H9 (cell line): ENCODE measurements at regions not wholly inside any gene's neighbourhood (a gene's known extent, or its start where the extent isn't known, plus 50 kb on each side); places are given as distances from the start of the nearest gene placed in this dataset.

Experiments
- DNase-seq: peaks from one replicate; pipeline ENCODE4 v3.0.0-alpha.2; 2017
- H2AFZ ChIP-seq: one replicate; pipeline ENCODE4 v1.6.1; 2013; ENCODE audit warnings: mild to moderate bottlenecking, low read length, control low read depth, moderate library complexity
- H2AK5ac ChIP-seq: 2 replicates; pipeline ENCODE4 v1.6.1; 2013; ENCODE audit warnings: low read length, control low read depth, mixed read lengths; ENCODE audit not compliant: insufficient read length
- H2BK120ac ChIP-seq: one replicate; pipeline ENCODE4 v1.6.1; 2013; ENCODE audit warnings: low read depth, mild to moderate bottlenecking, low read length, control low read depth, inconsistent platforms; ENCODE audit not compliant: poor library complexity, severe bottlenecking
- H2BK12ac ChIP-seq: 2 replicates; pipeline ENCODE4 v1.6.1; 2013; ENCODE audit warnings: low read length, control low read depth, mixed read lengths, low read depth; ENCODE audit not compliant: insufficient read length
- H2BK15ac ChIP-seq: 2 replicates; pipeline ENCODE4 v1.6.1; 2013; ENCODE audit warnings: low read depth, low read length, control low read depth
- H2BK20ac ChIP-seq: one replicate; pipeline ENCODE4 v1.6.1; 2013; ENCODE audit warnings: low read depth, mild to moderate bottlenecking, low read length, control low read depth, inconsistent platforms; ENCODE audit not compliant: poor library complexity, severe bottlenecking
- H2BK5ac ChIP-seq: 2 replicates; pipeline ENCODE4 v1.6.1; 2013; ENCODE audit warnings: low read length, control low read depth, mixed read lengths; ENCODE audit not compliant: insufficient read length
- H3K14ac ChIP-seq: 2 replicates; pipeline ENCODE4 v1.6.1; 2013; ENCODE audit warnings: low read length, control low read depth; ENCODE audit not compliant: insufficient read depth
- H3K18ac ChIP-seq: 2 replicates; pipeline ENCODE4 v1.6.1; 2013; ENCODE audit warnings: low read depth, mild to moderate bottlenecking, mixed read lengths, low read length, control low read depth; ENCODE audit not compliant: insufficient read length
- H3K23ac ChIP-seq: 2 replicates; pipeline ENCODE4 v1.6.1; 2013; ENCODE audit warnings: low read length, control low read depth, mixed read lengths, low read depth; ENCODE audit not compliant: insufficient read length
- H3K23me2 ChIP-seq: 2 replicates; pipeline ENCODE4 v1.6.1; 2013; ENCODE audit warnings: low read depth, mild to moderate bottlenecking, mixed read lengths, low read length, control low read depth; ENCODE audit not compliant: insufficient read length, poor library complexity, severe bottlenecking
- H3K27ac ChIP-seq: 2 replicates; pipeline ENCODE4 v1.5.1; 2013; ENCODE audit warnings: low read length, control low read depth, mixed read lengths, low read depth; ENCODE audit not compliant: insufficient read length
- H3K27me3 ChIP-seq: 2 replicates; pipeline ENCODE4 v1.6.1; 2013; ENCODE audit warnings: low read length, control low read depth, inconsistent platforms; ENCODE audit not compliant: insufficient read depth
- H3K4ac ChIP-seq: 2 replicates; pipeline ENCODE4 v1.6.1; 2013; ENCODE audit warnings: low read depth, mild to moderate bottlenecking, control low read depth, inconsistent platforms, low read length, moderate library complexity
- H3K4me1 ChIP-seq: 2 replicates; pipeline ENCODE4 v1.6.1; 2013; ENCODE audit warnings: low read length, control low read depth, inconsistent platforms; ENCODE audit not compliant: insufficient read depth
- H3K4me2 ChIP-seq: 2 replicates; pipeline ENCODE4 v1.6.1; 2013; ENCODE audit warnings: low read length, control low read depth, mixed read lengths; ENCODE audit not compliant: insufficient read length, insufficient read depth
- H3K56ac ChIP-seq: 2 replicates; pipeline ENCODE4 v1.6.1; 2013; ENCODE audit warnings: low read depth, mild to moderate bottlenecking, mixed read lengths, low read length, control low read depth; ENCODE audit not compliant: insufficient read length
- H3K79me1 ChIP-seq: 2 replicates; pipeline ENCODE4 v1.6.1; 2013; ENCODE audit warnings: low read depth, mild to moderate bottlenecking, moderate library complexity, low read length, control low read depth, inconsistent platforms; ENCODE audit not compliant: insufficient read depth, poor library complexity, severe bottlenecking
- H3K79me2 ChIP-seq: 2 replicates; pipeline ENCODE4 v1.6.1; 2013; ENCODE audit warnings: low read length, control low read depth, inconsistent platforms; ENCODE audit not compliant: insufficient read depth
- H3K9ac ChIP-seq: 2 replicates; pipeline ENCODE4 v1.6.1; 2013; ENCODE audit warnings: low read length, control low read depth, mixed read lengths; ENCODE audit not compliant: insufficient read length; ENCODE audit errors: extremely low read depth
- H3K9me3 ChIP-seq: one replicate; pipeline ENCODE4 v1.6.1; 2013; ENCODE audit warnings: low read depth, low read length, inconsistent platforms; ENCODE audit not compliant: control insufficient read depth
- H3T11ph ChIP-seq: one replicate; pipeline ENCODE4 v1.6.1; 2013; ENCODE audit warnings: mild to moderate bottlenecking, low read length, control low read depth, inconsistent platforms
- H4K20me1 ChIP-seq: one replicate; pipeline ENCODE4 v1.6.1; 2013; ENCODE audit not compliant: control insufficient read depth, insufficient read length, insufficient read depth
- H4K5ac ChIP-seq: 2 replicates; pipeline ENCODE4 v1.6.1; 2013; ENCODE audit warnings: low read depth, mild to moderate bottlenecking, mixed read lengths, low read length, control low read depth; ENCODE audit not compliant: insufficient read length
- H4K8ac ChIP-seq: replicated peaks from 2 replicates; pipeline ENCODE4 v1.6.1; 2013; ENCODE audit warnings: low read length, control low read depth, mixed read lengths, low read depth; ENCODE audit not compliant: insufficient read length
- H4K91ac ChIP-seq: 2 replicates; pipeline ENCODE4 v1.6.1; 2013; ENCODE audit warnings: low read depth, mild to moderate bottlenecking, moderate library complexity, mixed read lengths, low read length, control low read depth; ENCODE audit not compliant: insufficient read length
- H3K27ac Mint-ChIP-seq, 3 experiments: 2 replicates in 2 of 3; 3 replicates in 1 of 3; pipeline ENCODE4 v1.8.0; 2020 to 2021; ENCODE audit warnings: mixed read lengths in 3 of 3, mild to moderate bottlenecking in 1 of 3, moderate library complexity in 1 of 3
- H3K27me3 Mint-ChIP-seq: 2 replicates; pipeline ENCODE4 v1.8.0; 2021; ENCODE audit warnings: low read depth, mild to moderate bottlenecking, moderate library complexity, mixed read lengths
- H3K36me3 Mint-ChIP-seq, 3 experiments: 2 replicates in 2 of 3; 3 replicates in 1 of 3; pipeline ENCODE4 v1.8.0; 2020 to 2021; ENCODE audit warnings: low read depth in 3 of 3, mixed read lengths in 3 of 3; ENCODE audit not compliant: insufficient read depth in 1 of 3
- H3K4me1 Mint-ChIP-seq, 2 experiments: 2 replicates each; pipeline ENCODE4 v1.8.0; 2020; ENCODE audit warnings: mixed read lengths in 2 of 2
- H3K4me3 Mint-ChIP-seq, 2 experiments: 2 replicates in 1 of 2; 3 replicates in 1 of 2; pipeline ENCODE4 v1.8.0; 2020 to 2021; ENCODE audit warnings: mild to moderate bottlenecking in 2 of 2, mixed read lengths in 2 of 2, moderate library complexity in 1 of 2
- H3K9me3 Mint-ChIP-seq, 2 experiments: 2 replicates in 1 of 2; 3 replicates in 1 of 2; pipeline ENCODE4 v1.8.0; 2020; ENCODE audit warnings: mild to moderate bottlenecking in 2 of 2, mixed read lengths in 2 of 2, moderate library complexity in 1 of 2
- WGBS: extraction: QIAGEN DNeasy Blood & Tissue Kit; methylation state at CpG from one replicate; pipeline ENCODE4 v1.1.7; 2013; ENCODE audit warnings: missing lambda C conversion rate, low lambda C conversion rate, mixed read lengths; ENCODE audit not compliant: insufficient read length; ENCODE audit errors: extremely low coverage; 5-methylcytosine and 5-hydroxymethylcytosine counted together
- TF ChIP-seq, protein P1 (sequence below): fragments of 200-600 bp; sonication (generic); conservative IDR thresholded peaks from 3 replicates; pipeline ENCODE4 v1.8.0; 2021; ENCODE audit warnings: antibody characterized with exemption, mild to moderate bottlenecking

DNA sequence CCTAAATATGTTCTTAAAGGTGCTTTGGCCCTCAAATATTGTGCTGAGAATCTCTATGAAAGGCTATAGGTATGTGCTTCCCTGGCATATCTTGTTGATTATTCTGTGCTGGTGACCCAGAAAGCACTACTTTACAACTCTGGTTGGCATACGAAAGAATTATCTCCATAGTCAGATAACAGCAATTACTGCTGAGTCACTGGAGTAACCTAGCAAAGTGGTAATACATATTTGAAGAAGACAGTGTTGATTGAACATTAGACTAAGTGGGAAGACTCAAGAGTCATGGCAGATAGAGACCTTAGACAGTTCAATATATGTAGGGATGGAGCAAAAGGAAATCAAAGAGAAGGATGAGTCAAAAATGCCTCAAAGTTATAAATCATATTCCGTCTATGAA, 1978.5 kb upstream of the LRRTM1 start:
- TF ChIP-seq, protein P1, sequence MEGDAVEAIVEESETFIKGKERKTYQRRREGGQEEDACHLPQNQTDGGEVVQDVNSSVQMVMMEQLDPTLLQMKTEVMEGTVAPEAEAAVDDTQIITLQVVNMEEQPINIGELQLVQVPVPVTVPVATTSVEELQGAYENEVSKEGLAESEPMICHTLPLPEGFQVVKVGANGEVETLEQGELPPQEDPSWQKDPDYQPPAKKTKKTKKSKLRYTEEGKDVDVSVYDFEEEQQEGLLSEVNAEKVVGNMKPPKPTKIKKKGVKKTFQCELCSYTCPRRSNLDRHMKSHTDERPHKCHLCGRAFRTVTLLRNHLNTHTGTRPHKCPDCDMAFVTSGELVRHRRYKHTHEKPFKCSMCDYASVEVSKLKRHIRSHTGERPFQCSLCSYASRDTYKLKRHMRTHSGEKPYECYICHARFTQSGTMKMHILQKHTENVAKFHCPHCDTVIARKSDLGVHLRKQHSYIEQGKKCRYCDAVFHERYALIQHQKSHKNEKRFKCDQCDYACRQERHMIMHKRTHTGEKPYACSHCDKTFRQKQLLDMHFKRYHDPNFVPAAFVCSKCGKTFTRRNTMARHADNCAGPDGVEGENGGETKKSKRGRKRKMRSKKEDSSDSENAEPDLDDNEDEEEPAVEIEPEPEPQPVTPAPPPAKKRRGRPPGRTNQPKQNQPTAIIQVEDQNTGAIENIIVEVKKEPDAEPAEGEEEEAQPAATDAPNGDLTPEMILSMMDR, result no peak
- no peak overlapping the region for H4K91ac ChIP-seq
- Mint-ChIP-seq H3K4me1 (peaks cover 14 to 17% of the 10 kb centered on the region in 2 experiments), H3K36me3 (no peaks in the 10 kb centered on the region), H3K9me3 (no peaks in the 10 kb centered on the region), H3K4me3 (no peak overlapping the region), H3K27ac (no peak overlapping the region), H3K27me3 (no peaks in the 10 kb centered on the region)
- no peaks in the 10 kb centered on the region for H3K23me2 ChIP-seq
- no peaks in the 10 kb centered on the region for H3K9me3 ChIP-seq
- no peak overlapping the region for H3K23ac ChIP-seq
- H3T11ph ChIP-seq, result no peak overlapping the region
- H3K4ac ChIP-seq, result no peak overlapping the region
- H2BK5ac ChIP-seq, result no peak overlapping the region
- H3K9ac ChIP-seq, result no peak overlapping the region
- no peaks in the 10 kb centered on the region for H4K20me1 ChIP-seq
- no peak overlapping the region for H2AK5ac ChIP-seq
- H4K8ac ChIP-seq, result no peak overlapping the region
- H3K14ac ChIP-seq, result no peak overlapping the region
- WGBS, result no CpG with 5 or more reads among the region's 2 CpGs
- no peak overlapping the region for H3K56ac ChIP-seq
- H4K5ac ChIP-seq, result no peak overlapping the region
- no peaks in the 10 kb centered on the region for H3K79me1 ChIP-seq
- no peak overlapping the region for H2AFZ ChIP-seq
- no peak overlapping the region for H3K27ac ChIP-seq
- H2BK120ac ChIP-seq, result no peak overlapping the region
- no peaks in the 10 kb centered on the region; the same call in 1 of the 2 replicates for H3K4me1 ChIP-seq
- no peak for DNase-seq
- H3K27me3 ChIP-seq, result no peaks in the 10 kb centered on the region
- no peak overlapping the region for H2BK20ac ChIP-seq
- no peak overlapping the region for H3K18ac ChIP-seq
- no peak overlapping the region for H3K4me2 ChIP-seq
- no peaks in the 10 kb centered on the region for H3K79me2 ChIP-seq
- no peak overlapping the region for H2BK12ac ChIP-seq
- H2BK15ac ChIP-seq, result no peak overlapping the region
